ENCODE measurements at regions not wholly inside any gene's neighbourhood (a gene's known extent, or its start where the extent isn't known, plus 50 kb on each side); places are given as distances from the start of the nearest gene placed in this dataset.

DNA sequence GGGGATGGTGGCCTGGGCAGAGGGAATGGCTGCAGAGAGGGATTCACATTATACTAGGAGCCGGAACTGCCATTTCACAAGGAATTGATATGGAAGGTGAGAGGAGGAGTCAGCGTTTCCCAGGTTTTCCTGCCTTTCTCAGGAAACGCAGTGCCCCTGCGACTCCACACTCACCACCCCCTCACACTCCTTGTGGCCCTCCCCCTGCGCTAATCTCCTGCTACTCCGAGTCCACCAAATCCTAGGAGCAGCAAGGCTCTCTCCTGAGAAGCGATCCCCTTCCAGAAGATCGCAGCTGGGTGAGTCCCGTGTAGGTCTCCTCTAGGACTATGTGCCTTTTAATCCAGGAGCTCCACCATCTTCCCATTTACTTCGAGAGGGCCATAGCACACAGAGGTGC, 140.6 kb downstream of the VAPA start:
- Mint-ChIP-seq H3K9me3 (no peaks in the 10 kb centered on the region), H3K4me3 (no peak overlapping the region), H3K27me3 (peaks cover 0 to 5% of the 10 kb centered on the region in 2 donors), H3K27ac (no peak overlapping the region), H3K4me1 (no peaks in the 10 kb centered on the region), H3K36me3 (no peaks in the 10 kb centered on the region)
- WGBS (ENCODE audit: insufficient coverage): 86% methylated on average over 6 of the region's 10 CpGs
- ChIA-PET POLR2A (no interaction called here), CTCF (no interaction called here)
- no peaks in the 10 kb centered on the region for H3K9me3 ChIP-seq
- H3K36me3 ChIP-seq (ENCODE audit: control insufficient read depth in 2 of 2, extremely low read depth in 1 of 2, insufficient read depth in 1 of 2, low read length in 1 of 2): no peaks in the 10 kb centered on the region
- H3K27me3 ChIP-seq (replicated peaks in 1 of 2; ENCODE audit: control insufficient read depth in 2 of 2, extremely low read depth in 1 of 2, insufficient read depth in 2 of 2, low read length in 1 of 2): peaks cover 0 to 6% of the 10 kb centered on the region in 2 experiments
- ATAC-seq (replicated peaks in 1 of 4) (no peak), DNase-seq (no peak)
- H3K4me3 ChIP-seq (ENCODE audit: control insufficient read depth in 1 of 2, extremely low read depth in 1 of 2, low read length in 1 of 2): no peak overlapping the region
- no peaks in the 10 kb centered on the region for H3K4me1 ChIP-seq (ENCODE audit: control insufficient read depth in 1 of 2, extremely low read depth in 1 of 2, insufficient read depth in 2 of 2, low read length in 2 of 2)
- no peak overlapping the region for H3K27ac ChIP-seq (ENCODE audit: low read length)

DNA sequence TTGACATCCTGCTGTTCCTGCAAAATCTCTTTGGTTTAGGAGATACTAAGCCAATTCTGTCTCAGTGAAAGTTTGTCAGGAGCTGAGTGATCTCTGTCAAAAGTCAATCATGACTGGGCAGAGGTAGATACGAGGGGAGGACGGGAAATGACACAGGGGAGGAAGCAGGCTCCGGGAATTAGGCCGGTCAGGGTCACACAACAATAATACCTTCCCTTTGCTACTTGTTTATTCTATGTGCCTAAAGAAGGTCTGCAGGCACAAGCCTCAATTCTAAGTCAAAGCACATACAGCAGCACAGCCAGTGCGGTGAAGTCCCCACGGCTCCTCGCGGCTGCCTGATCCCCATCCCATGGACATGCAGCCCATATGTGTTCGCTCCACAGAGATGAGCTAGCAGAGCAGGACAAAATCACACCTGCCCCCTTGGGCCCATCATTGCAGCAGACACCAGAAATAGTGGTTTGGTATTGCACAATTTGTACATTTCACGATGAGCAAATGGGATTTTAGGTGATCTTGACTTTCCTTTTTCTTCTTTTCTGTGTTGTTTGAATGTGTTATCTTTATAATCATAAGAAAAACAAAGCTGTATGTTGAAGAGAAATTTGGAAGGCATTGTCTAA, 141.4 kb downstream of the VAPA start:
- no peaks in the 10 kb centered on the region for H3K36me3 Mint-ChIP-seq
- Histone ChIP-seq H3K27me3 (replicated peaks in 1 of 2; ENCODE audit: control insufficient read depth in 2 of 2, extremely low read depth in 1 of 2, insufficient read depth in 2 of 2, low read length in 1 of 2) (peaks cover 0 to 3% of the 10 kb centered on the region in 2 experiments), H3K9me3 (no peaks in the 10 kb centered on the region), H3K27ac (ENCODE audit: low read length) (no peak overlapping the region), H3K4me3 (ENCODE audit: control insufficient read depth in 1 of 2, extremely low read depth in 1 of 2, low read length in 1 of 2) (no peak overlapping the region), H3K4me1 (ENCODE audit: control insufficient read depth in 1 of 2, extremely low read depth in 1 of 2, insufficient read depth in 2 of 2, low read length in 2 of 2) (no peaks in the 10 kb centered on the region), H3K36me3 (ENCODE audit: control insufficient read depth in 2 of 2, extremely low read depth in 1 of 2, insufficient read depth in 1 of 2, low read length in 1 of 2) (no peaks in the 10 kb centered on the region)
- no peaks in the 10 kb centered on the region for H3K27me3 Mint-ChIP-seq
- H3K4me3 Mint-ChIP-seq: no peak overlapping the region
- CTCF ChIA-PET: no interaction called here
- no peaks in the 10 kb centered on the region for H3K4me1 Mint-ChIP-seq
- WGBS (ENCODE audit: insufficient coverage): 96% methylated on average over 4 of the region's 10 CpGs
- no peak overlapping the region for H3K27ac Mint-ChIP-seq
- DNase-seq (no peak), ATAC-seq (replicated peaks in 1 of 4) (no peak)
- no peaks in the 10 kb centered on the region for H3K9me3 Mint-ChIP-seq
- POLR2A ChIA-PET: no interaction called here

DNA sequence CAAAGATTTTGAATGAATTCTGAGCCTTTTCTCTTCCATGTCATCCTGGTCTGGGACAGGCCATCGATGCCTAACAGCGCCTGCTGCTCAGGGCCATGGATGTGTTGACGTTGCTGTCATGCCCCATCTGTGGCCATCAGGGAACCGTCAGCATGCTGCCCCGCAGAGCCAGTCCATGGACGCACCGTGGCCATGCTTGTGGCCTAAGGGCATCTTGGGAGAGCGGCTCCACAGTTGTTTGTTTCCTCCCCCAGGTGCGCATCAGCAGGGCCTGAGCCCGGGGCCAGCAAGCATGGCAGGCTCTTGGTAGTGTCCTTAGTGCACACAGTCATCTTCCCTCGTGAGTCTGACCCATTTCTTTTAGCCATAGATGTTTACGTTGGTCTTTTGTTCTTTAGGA, 142.7 kb downstream of the VAPA start:
- Mint-ChIP-seq H3K9me3 (no peaks in the 10 kb centered on the region), H3K36me3 (no peaks in the 10 kb centered on the region), H3K27me3 (peaks cover 0 to 3% of the 10 kb centered on the region in 2 donors), H3K4me3 (no peak overlapping the region), H3K4me1 (no peaks in the 10 kb centered on the region), H3K27ac (no peak overlapping the region)
- H3K4me3 ChIP-seq (ENCODE audit: control insufficient read depth in 1 of 2, extremely low read depth in 1 of 2, low read length in 1 of 2): no peak overlapping the region
- no peaks in the 10 kb centered on the region for H3K4me1 ChIP-seq (ENCODE audit: control insufficient read depth in 1 of 2, extremely low read depth in 1 of 2, insufficient read depth in 2 of 2, low read length in 2 of 2)
- H3K36me3 ChIP-seq (ENCODE audit: control insufficient read depth in 2 of 2, extremely low read depth in 1 of 2, insufficient read depth in 1 of 2, low read length in 1 of 2): no peaks in the 10 kb centered on the region
- H3K27ac ChIP-seq (ENCODE audit: low read length): no peak overlapping the region
- CTCF ChIA-PET: no interaction called here
- H3K27me3 ChIP-seq (replicated peaks in 1 of 2; ENCODE audit: control insufficient read depth in 2 of 2, extremely low read depth in 1 of 2, insufficient read depth in 2 of 2, low read length in 1 of 2): peaks cover 0 to 6% of the 10 kb centered on the region in 2 experiments
- no peaks in the 10 kb centered on the region for H3K9me3 ChIP-seq
- DNase-seq: no peak
- POLR2A ChIA-PET: no interaction called here
- 92% methylated on average over 11 of the region's 12 CpGs for WGBS (ENCODE audit: insufficient coverage)
- ATAC-seq (replicated peaks in 1 of 4): no peak

DNA sequence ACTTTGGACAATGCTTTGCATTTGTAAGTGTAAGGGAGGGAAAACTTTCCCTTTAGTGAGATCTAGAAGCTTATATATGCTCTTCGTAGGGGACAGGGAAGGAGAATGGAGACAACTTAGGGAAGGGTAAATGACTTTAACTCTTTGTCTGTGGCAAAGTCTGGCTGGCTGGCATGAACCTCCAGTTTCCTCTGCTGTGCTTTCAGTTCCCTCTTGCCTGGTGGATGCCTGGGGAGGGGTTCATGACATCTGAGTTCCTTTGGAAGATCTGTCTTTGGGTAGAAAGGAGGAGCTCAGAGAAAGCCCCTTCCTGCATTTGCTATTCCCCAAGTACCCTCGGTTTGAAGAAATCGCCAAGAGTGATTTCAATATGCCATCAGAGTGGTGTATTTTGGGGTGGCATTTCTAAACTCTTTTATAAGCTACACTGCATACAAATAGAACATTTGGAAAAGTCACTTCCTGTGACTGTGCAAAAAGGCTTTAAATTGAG, 143.6 kb downstream of the VAPA start:
- H3K27me3 ChIP-seq (replicated peaks in 1 of 2; ENCODE audit: control insufficient read depth in 2 of 2, extremely low read depth in 1 of 2, insufficient read depth in 2 of 2, low read length in 1 of 2): peaks cover 0 to 6% of the 10 kb centered on the region in 2 experiments
- no CpG with 5 or more reads among the region's 3 CpGs for WGBS (ENCODE audit: insufficient coverage)
- no peak for ATAC-seq (replicated peaks in 1 of 4)
- Mint-ChIP-seq H3K27me3 (peaks cover 0 to 3% of the 10 kb centered on the region in 2 donors), H3K27ac (no peak overlapping the region), H3K36me3 (no peaks in the 10 kb centered on the region), H3K4me3 (no peak overlapping the region), H3K4me1 (no peaks in the 10 kb centered on the region), H3K9me3 (no peaks in the 10 kb centered on the region)
- H3K4me1 ChIP-seq (ENCODE audit: control insufficient read depth in 1 of 2, extremely low read depth in 1 of 2, insufficient read depth in 2 of 2, low read length in 2 of 2): no peaks in the 10 kb centered on the region
- DNase-seq: no peak
- ChIA-PET POLR2A (no interaction called here), CTCF (no interaction called here)
- no peaks in the 10 kb centered on the region for H3K9me3 ChIP-seq
- H3K4me3 ChIP-seq (ENCODE audit: control insufficient read depth in 1 of 2, extremely low read depth in 1 of 2, low read length in 1 of 2): no peak overlapping the region
- no peaks in the 10 kb centered on the region for H3K36me3 ChIP-seq (ENCODE audit: control insufficient read depth in 2 of 2, extremely low read depth in 1 of 2, insufficient read depth in 1 of 2, low read length in 1 of 2)
- no peak overlapping the region for H3K27ac ChIP-seq (ENCODE audit: low read length)

DNA sequence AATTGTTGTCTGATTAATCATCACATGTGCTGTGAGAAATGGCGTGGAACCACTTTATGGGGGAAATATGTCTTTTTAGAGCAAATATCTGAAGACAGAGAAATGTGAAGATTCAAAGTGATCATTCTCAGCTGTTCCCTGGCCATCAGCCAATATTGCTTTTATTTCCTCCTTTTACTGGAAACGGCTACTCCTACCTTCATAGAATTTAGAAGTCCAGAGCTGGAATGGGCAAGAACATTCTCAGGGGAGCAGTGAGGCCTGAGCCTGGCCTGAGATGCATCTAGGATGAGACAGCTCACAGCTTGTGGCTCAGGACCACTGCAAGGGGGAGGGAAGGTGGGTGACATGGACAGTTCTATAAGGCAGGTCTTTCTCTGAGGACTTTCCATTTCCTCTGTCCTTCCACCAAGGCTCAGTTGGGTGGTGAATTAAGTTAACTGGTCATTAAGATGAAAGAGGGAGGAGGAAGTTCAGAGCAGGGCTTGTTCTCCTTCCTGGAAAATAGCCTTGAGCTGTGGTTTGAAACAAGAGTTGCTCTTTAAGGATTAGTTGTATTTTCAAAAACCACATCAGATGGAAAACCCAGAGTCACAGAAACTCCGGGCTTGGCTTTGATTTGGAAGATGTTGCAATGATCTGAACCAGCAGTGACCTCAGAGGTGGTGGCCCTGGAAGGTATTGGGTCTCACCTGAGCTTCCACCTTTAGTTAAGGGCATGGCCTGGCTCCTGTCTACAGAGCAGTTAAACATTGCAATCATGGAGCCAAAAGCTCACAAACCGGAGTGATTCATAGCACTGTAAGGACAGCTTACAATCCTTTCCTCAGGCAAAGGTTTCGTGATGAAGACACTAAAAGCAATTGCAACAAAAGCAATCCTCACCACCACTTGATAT, 144.3 kb downstream of the VAPA start:
- no peaks in the 10 kb centered on the region for H3K9me3 ChIP-seq
- no peak for ATAC-seq (replicated peaks in 1 of 4)
- H3K9me3 Mint-ChIP-seq: no peaks in the 10 kb centered on the region
- peaks cover 0 to 6% of the 10 kb centered on the region in 2 experiments for H3K27me3 ChIP-seq (replicated peaks in 1 of 2; ENCODE audit: control insufficient read depth in 2 of 2, extremely low read depth in 1 of 2, insufficient read depth in 2 of 2, low read length in 1 of 2)
- no peak overlapping the region for H3K4me3 Mint-ChIP-seq
- no peak overlapping the region for H3K27ac ChIP-seq (ENCODE audit: low read length)
- no peak for DNase-seq
- H3K4me3 ChIP-seq (ENCODE audit: control insufficient read depth in 1 of 2, extremely low read depth in 1 of 2, low read length in 1 of 2): no peak overlapping the region
- H3K36me3 Mint-ChIP-seq: no peaks in the 10 kb centered on the region
- WGBS (ENCODE audit: insufficient coverage): 86% methylated on average over 1 of the region's 5 CpGs
- ChIA-PET CTCF (no interaction called here), POLR2A (no interaction called here)
- H3K4me1 ChIP-seq (ENCODE audit: control insufficient read depth in 1 of 2, extremely low read depth in 1 of 2, insufficient read depth in 2 of 2, low read length in 2 of 2): no peaks in the 10 kb centered on the region
- H3K27me3 Mint-ChIP-seq: peaks cover 0 to 3% of the 10 kb centered on the region in 2 donors
- H3K27ac Mint-ChIP-seq: no peak overlapping the region
- H3K4me1 Mint-ChIP-seq: no peaks in the 10 kb centered on the region
- H3K36me3 ChIP-seq (ENCODE audit: control insufficient read depth in 2 of 2, extremely low read depth in 1 of 2, insufficient read depth in 1 of 2, low read length in 1 of 2): no peaks in the 10 kb centered on the region

DNA sequence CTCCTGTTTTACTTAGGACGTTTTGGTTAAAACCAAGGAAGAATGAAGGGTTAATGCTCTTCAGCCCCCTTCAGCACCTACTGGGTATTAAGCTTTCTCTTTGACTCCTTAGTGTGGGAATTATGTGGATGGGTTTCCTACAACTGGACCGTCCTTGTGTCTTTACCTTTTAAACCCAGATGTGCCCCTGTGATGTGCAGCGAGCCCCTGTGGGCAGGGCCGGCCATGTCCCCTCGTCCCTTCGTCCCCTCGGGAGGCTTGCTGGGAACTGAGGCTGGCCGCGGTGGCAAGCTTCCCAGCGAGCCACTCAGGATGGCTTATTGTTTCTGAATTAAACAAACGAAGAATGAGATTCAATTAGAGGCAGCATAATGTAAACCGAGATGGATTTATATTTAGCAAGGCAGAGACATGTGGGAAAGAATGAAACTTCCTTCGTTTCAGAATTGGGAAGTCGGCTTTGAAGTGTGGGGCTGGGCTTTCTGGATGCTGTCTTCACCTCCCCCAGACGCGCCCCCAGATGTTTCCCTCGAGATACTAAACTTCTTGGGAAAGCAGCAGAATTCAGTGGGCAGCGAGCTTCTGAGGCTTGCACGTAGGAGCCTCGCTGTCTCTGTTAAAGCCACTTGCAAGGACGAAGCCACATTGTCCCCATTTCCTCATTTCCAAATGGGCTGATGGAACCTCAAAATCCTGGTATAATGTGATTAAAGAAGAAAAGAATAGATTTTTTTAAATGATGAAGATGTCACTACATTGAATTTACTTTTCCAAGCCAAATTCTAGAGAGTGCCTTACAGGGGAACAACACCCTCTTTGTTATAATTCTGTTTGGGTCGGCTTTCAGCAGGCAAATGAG, 146.0 kb downstream of the VAPA start:
- H3K27me3 Mint-ChIP-seq: peaks cover 0 to 3% of the 10 kb centered on the region in 2 donors
- H3K36me3 Mint-ChIP-seq: no peaks in the 10 kb centered on the region
- Histone ChIP-seq H3K27ac (ENCODE audit: low read length) (no peak overlapping the region), H3K9me3 (no peaks in the 10 kb centered on the region), H3K4me3 (ENCODE audit: control insufficient read depth in 1 of 2, extremely low read depth in 1 of 2, low read length in 1 of 2) (no peak overlapping the region), H3K4me1 (ENCODE audit: control insufficient read depth in 1 of 2, extremely low read depth in 1 of 2, insufficient read depth in 2 of 2, low read length in 2 of 2) (no peaks in the 10 kb centered on the region), H3K36me3 (ENCODE audit: control insufficient read depth in 2 of 2, extremely low read depth in 1 of 2, insufficient read depth in 1 of 2, low read length in 1 of 2) (no peaks in the 10 kb centered on the region), H3K27me3 (replicated peaks in 1 of 2; ENCODE audit: control insufficient read depth in 2 of 2, extremely low read depth in 1 of 2, insufficient read depth in 2 of 2, low read length in 1 of 2) (peaks cover 0 to 10% of the 10 kb centered on the region in 2 experiments)
- ATAC-seq (replicated peaks in 1 of 4): no peak
- H3K27ac Mint-ChIP-seq: no peak overlapping the region
- H3K4me3 Mint-ChIP-seq: no peak overlapping the region
- H3K9me3 Mint-ChIP-seq: no peaks in the 10 kb centered on the region
- 65% methylated on average over 8 of the region's 22 CpGs for WGBS (ENCODE audit: insufficient coverage)
- ChIA-PET POLR2A (no interaction called here), CTCF (no interaction called here)
- DNase-seq: no peak
- H3K4me1 Mint-ChIP-seq: no peaks in the 10 kb centered on the region

Measured in T-cell (primary cell).